Trophoblast cell (in vitro differentiated cells and primary cell): ENCODE measurements at regions not wholly inside any gene's neighbourhood (a gene's known extent, or its start where the extent isn't known, plus 50 kb on each side); places are given as distances from the start of the nearest gene placed in this dataset.
"Not testable (repeated sequence)": the region's sequence is repeated elsewhere in the genome, so short reads cannot be mapped to it uniquely, and the experiment has no call there.

ENCODE experiments used
- DNase-seq, 2 donors: peaks; one replicate each; pipeline ENCODE4 v3.0.0-alpha.2; 2016
- H2AFZ ChIP-seq: 2 replicates; pipeline ENCODE4 v1.6.1; 2013; ENCODE audit warnings: low read length, moderate library complexity, mild to moderate bottlenecking; ENCODE audit not compliant: insufficient read depth, poor library complexity
- H2AK5ac ChIP-seq: 2 replicates; pipeline ENCODE4 v1.6.1; 2013; ENCODE audit warnings: mild to moderate bottlenecking, low read length
- H2BK120ac ChIP-seq: 2 replicates; pipeline ENCODE4 v1.6.1; 2013; ENCODE audit warnings: low read length, mild to moderate bottlenecking, moderate library complexity; ENCODE audit not compliant: insufficient read depth, poor library complexity
- H2BK12ac ChIP-seq: 2 replicates; pipeline ENCODE4 v1.6.1; 2013; ENCODE audit warnings: mild to moderate bottlenecking, low read length, moderate library complexity
- H2BK5ac ChIP-seq: 2 replicates; pipeline ENCODE4 v1.6.1; 2013; ENCODE audit warnings: low read length, low read depth, moderate library complexity, mild to moderate bottlenecking; ENCODE audit not compliant: poor library complexity
- H3K14ac ChIP-seq: 2 replicates; pipeline ENCODE4 v1.6.1; 2013; ENCODE audit warnings: mild to moderate bottlenecking, low read length
- H3K18ac ChIP-seq: 2 replicates; pipeline ENCODE4 v1.6.1; 2013; ENCODE audit warnings: mild to moderate bottlenecking, low read length
- H3K23ac ChIP-seq: 2 replicates; pipeline ENCODE4 v1.6.1; 2013; ENCODE audit warnings: low read length
- H3K27ac ChIP-seq: 2 replicates; pipeline ENCODE4 v1.5.1; 2013; ENCODE audit warnings: low read depth, mild to moderate bottlenecking, inconsistent platforms, low read length, moderate library complexity
- H3K27me3 ChIP-seq: 2 replicates; pipeline ENCODE4 v1.6.1; 2013; ENCODE audit warnings: inconsistent platforms, mild to moderate bottlenecking, low read length, moderate library complexity; ENCODE audit not compliant: insufficient read depth
- H3K36me3 ChIP-seq, 2 experiments: 1 replicate in 1 of 2; 2 replicates in 1 of 2; pipeline ENCODE4 v1.6.1; 2013; ENCODE audit warnings: low read length in 2 of 2, mild to moderate bottlenecking in 2 of 2, moderate library complexity in 1 of 2; ENCODE audit not compliant: insufficient read depth in 2 of 2, control insufficient read depth in 1 of 2
- H3K4ac ChIP-seq: 2 replicates; pipeline ENCODE4 v1.6.1; 2013; ENCODE audit warnings: low read depth, mild to moderate bottlenecking, low read length, moderate library complexity
- H3K4me1 ChIP-seq, 2 experiments: 1 replicate in 1 of 2; 2 replicates in 1 of 2; pipeline ENCODE4 v1.6.1; 2013; ENCODE audit warnings: low read length in 2 of 2, mild to moderate bottlenecking in 2 of 2, moderate library complexity in 1 of 2; ENCODE audit not compliant: insufficient read depth in 2 of 2, control insufficient read depth in 1 of 2
- H3K4me2 ChIP-seq: 2 replicates; pipeline ENCODE4 v1.6.1; 2013; ENCODE audit warnings: inconsistent platforms, mild to moderate bottlenecking, low read length, moderate library complexity
- H3K4me3 ChIP-seq: 2 replicates; pipeline ENCODE4 v1.5.1; 2013; ENCODE audit warnings: mild to moderate bottlenecking, low read depth, low read length, inconsistent platforms
- H3K79me1 ChIP-seq: one replicate; pipeline ENCODE4 v1.6.1; 2013; ENCODE audit warnings: low read length
- H3K79me2 ChIP-seq: 2 replicates; pipeline ENCODE4 v1.6.1; 2013; ENCODE audit warnings: low read length, mild to moderate bottlenecking; ENCODE audit not compliant: control insufficient read depth, insufficient read depth, poor library complexity
- H3K9ac ChIP-seq: 2 replicates; pipeline ENCODE4 v1.6.1; 2013; ENCODE audit warnings: mild to moderate bottlenecking, low read length
- H3K9me3 ChIP-seq: 2 replicates; pipeline ENCODE4 v1.6.1; 2013; ENCODE audit warnings: low read depth, mild to moderate bottlenecking, control low read depth, inconsistent platforms, low read length; ENCODE audit not compliant: insufficient read depth
- H4K12ac ChIP-seq: 2 replicates; pipeline ENCODE4 v1.6.1; 2013; ENCODE audit warnings: low read depth, mild to moderate bottlenecking, low read length, moderate library complexity
- H4K8ac ChIP-seq: 2 replicates; pipeline ENCODE4 v1.6.1; 2013; ENCODE audit warnings: low read depth, mild to moderate bottlenecking, low read length, moderate library complexity
- H4K91ac ChIP-seq: one replicate; pipeline ENCODE4 v1.6.1; 2013; ENCODE audit warnings: low read depth, mild to moderate bottlenecking, low read length, moderate library complexity
- WGBS: extraction: QIAGEN DNeasy Blood & Tissue Kit; methylation state at CpG from one replicate; pipeline ENCODE4 v1.1.7; 2013; ENCODE audit warnings: missing lambda C conversion rate; ENCODE audit not compliant: insufficient read length, insufficient coverage; ENCODE audit errors: extremely low coverage; 5-methylcytosine and 5-hydroxymethylcytosine counted together

- not testable (repeated sequence) for H4K12ac ChIP-seq, H3K4me3 ChIP-seq
- WGBS: no CpG with 5 or more reads among the region's 16 CpGs
These were observed 196.8 kb downstream of the BANP start for GRCh38 chr16:88148078-88148477.

GRCh38 chr16:88148682-88149081 lies 197.4 kb downstream of the BANP start:
- H4K12ac ChIP-seq, H3K4me2 ChIP-seq, H3K79me1 ChIP-seq, H3K14ac ChIP-seq, H3K4me3 ChIP-seq, H4K91ac ChIP-seq, H3K36me3 ChIP-seq, H3K23ac ChIP-seq, H2BK12ac ChIP-seq, H2BK5ac ChIP-seq, H3K79me2 ChIP-seq, H2AFZ ChIP-seq, H3K18ac ChIP-seq, H3K27me3 ChIP-seq, H3K9me3 ChIP-seq, H3K4ac ChIP-seq, H3K4me1 ChIP-seq, H2AK5ac ChIP-seq, H3K9ac ChIP-seq, H2BK120ac ChIP-seq, DNase-seq, H4K8ac ChIP-seq, H3K27ac ChIP-seq: not testable (repeated sequence)
- WGBS: no CpG with 5 or more reads among the region's 11 CpGs

More at GRCh38 chr16:88148078-88148477, 196.8 kb downstream of the BANP start:
- not testable (repeated sequence) for H3K9me3 ChIP-seq, H3K27me3 ChIP-seq, H3K4ac ChIP-seq, H4K91ac ChIP-seq, DNase-seq, H2BK12ac ChIP-seq, H2AK5ac ChIP-seq, H3K14ac ChIP-seq, H2AFZ ChIP-seq, H3K36me3 ChIP-seq, H3K27ac ChIP-seq, H2BK5ac ChIP-seq, H3K23ac ChIP-seq, H4K8ac ChIP-seq, H3K18ac ChIP-seq, H3K4me2 ChIP-seq, H2BK120ac ChIP-seq, H3K79me2 ChIP-seq, H3K9ac ChIP-seq, H3K4me1 ChIP-seq, H3K79me1 ChIP-seq

DNA sequence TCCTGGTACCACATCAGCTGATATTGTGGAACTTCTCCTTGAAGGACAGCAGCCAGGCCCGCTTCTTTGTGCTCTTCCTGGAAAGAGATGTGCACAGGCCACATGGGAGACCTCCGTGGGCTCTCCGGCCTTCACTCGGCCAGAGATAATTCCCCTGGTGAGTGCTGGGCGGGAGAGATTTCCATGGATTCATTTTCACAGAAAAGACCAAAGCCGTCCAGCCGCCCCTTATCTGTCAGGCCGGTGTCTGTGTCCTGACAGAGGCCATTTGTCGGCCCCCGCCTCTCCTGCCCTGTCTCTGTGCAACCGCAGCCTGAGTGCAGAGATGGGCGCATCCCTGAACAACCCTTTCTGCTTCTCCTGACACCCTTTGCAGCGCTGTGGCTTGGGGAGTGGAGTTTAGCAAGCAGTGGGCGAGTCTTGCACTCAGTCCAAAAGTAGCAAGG lies 197.9 kb downstream of the BANP start:
- not testable (repeated sequence) for H3K4ac ChIP-seq, H3K14ac ChIP-seq, H2BK12ac ChIP-seq, H3K9me3 ChIP-seq, H3K4me3 ChIP-seq, H3K36me3 ChIP-seq, H2BK120ac ChIP-seq, H3K4me1 ChIP-seq, H2AK5ac ChIP-seq, H3K79me1 ChIP-seq, H3K23ac ChIP-seq, H2AFZ ChIP-seq, DNase-seq, H4K91ac ChIP-seq, H3K27me3 ChIP-seq, H4K8ac ChIP-seq, H4K12ac ChIP-seq, H3K79me2 ChIP-seq, H3K27ac ChIP-seq, H2BK5ac ChIP-seq, H3K9ac ChIP-seq, H3K18ac ChIP-seq, H3K4me2 ChIP-seq
- WGBS: no CpG with 5 or more reads among the region's 14 CpGs

- not testable (repeated sequence) for H3K4me3 ChIP-seq, H2AK5ac ChIP-seq, H2BK12ac ChIP-seq, H3K4ac ChIP-seq, H4K91ac ChIP-seq, H3K27ac ChIP-seq, H3K36me3 ChIP-seq, H3K27me3 ChIP-seq, H2BK120ac ChIP-seq, H3K18ac ChIP-seq, H3K23ac ChIP-seq, H2AFZ ChIP-seq, H4K12ac ChIP-seq, H3K9ac ChIP-seq, H4K8ac ChIP-seq, H3K14ac ChIP-seq, H3K4me2 ChIP-seq, H3K79me1 ChIP-seq, DNase-seq, H3K4me1 ChIP-seq, H3K9me3 ChIP-seq, H3K79me2 ChIP-seq, H2BK5ac ChIP-seq
- no CpG with 5 or more reads among the region's 3 CpGs for WGBS
These were observed 198.4 kb downstream of the BANP start for GRCh38 chr16:88149663-88150062.
